ENCODE measurements at regions not wholly inside any gene's neighbourhood (a gene's known extent, or its start where the extent isn't known, plus 50 kb on each side); places are given as distances from the start of the nearest gene placed in this dataset.

- H3K36me3 Mint-ChIP-seq (ENCODE audit: low read depth): no peaks in the 10 kb centered on the region
- Histone ChIP-seq H3K27ac (ENCODE audit: low read depth, low read length) (no peak overlapping the region), H3K4me1 (ENCODE audit: control insufficient read depth, insufficient read depth, low read length) (no peaks in the 10 kb centered on the region), H3K9me3 (ENCODE audit: control insufficient read depth, low read length) (no peaks in the 10 kb centered on the region), H3K4me3 (ENCODE audit: low read length) (no peak overlapping the region), H3K9ac (ENCODE audit: extremely low read depth, low read length, poor library complexity, severe bottlenecking) (no peak overlapping the region), H3K27me3 (ENCODE audit: control insufficient read depth, insufficient read depth, low read length, poor library complexity, severe bottlenecking) (peaks cover 10% of the 10 kb centered on the region), H3K36me3 (ENCODE audit: control insufficient read depth, insufficient read depth, low read length) (no peaks in the 10 kb centered on the region)
- H3K4me3 Mint-ChIP-seq: no peak overlapping the region
- no peaks in the 10 kb centered on the region for H3K4me1 Mint-ChIP-seq
- H3K9me3 Mint-ChIP-seq: no peaks in the 10 kb centered on the region
- no peak for DNase-seq
- H3K27me3 Mint-ChIP-seq (ENCODE audit: insufficient read depth): peaks cover 9% of the 10 kb centered on the region
- 75 to 84% methylated on average over 2 to 4 of the region's 4 CpGs for WGBS, 2 experiments (ENCODE audit: insufficient coverage in 1 of 2, insufficient read length in 1 of 2)
- TF ChIP-seq, protein P1, sequence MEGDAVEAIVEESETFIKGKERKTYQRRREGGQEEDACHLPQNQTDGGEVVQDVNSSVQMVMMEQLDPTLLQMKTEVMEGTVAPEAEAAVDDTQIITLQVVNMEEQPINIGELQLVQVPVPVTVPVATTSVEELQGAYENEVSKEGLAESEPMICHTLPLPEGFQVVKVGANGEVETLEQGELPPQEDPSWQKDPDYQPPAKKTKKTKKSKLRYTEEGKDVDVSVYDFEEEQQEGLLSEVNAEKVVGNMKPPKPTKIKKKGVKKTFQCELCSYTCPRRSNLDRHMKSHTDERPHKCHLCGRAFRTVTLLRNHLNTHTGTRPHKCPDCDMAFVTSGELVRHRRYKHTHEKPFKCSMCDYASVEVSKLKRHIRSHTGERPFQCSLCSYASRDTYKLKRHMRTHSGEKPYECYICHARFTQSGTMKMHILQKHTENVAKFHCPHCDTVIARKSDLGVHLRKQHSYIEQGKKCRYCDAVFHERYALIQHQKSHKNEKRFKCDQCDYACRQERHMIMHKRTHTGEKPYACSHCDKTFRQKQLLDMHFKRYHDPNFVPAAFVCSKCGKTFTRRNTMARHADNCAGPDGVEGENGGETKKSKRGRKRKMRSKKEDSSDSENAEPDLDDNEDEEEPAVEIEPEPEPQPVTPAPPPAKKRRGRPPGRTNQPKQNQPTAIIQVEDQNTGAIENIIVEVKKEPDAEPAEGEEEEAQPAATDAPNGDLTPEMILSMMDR (conservative IDR thresholded peaks at IDR 0.05): no peak
- H3K27ac Mint-ChIP-seq: no peak overlapping the region
These were observed 507.3 kb downstream of the RNF144A start for GRCh38 chr2:7424481-7424880.

GRCh38 chr2:7427293-7428060, 510.3 kb downstream of the RNF144A start:
- Mint-ChIP-seq H3K27ac (no peak overlapping the region), H3K36me3 (ENCODE audit: low read depth) (no peaks in the 10 kb centered on the region), H3K27me3 (ENCODE audit: insufficient read depth) (peaks cover 18% of the 10 kb centered on the region), H3K9me3 (peaks cover 1% of the 10 kb centered on the region), H3K4me3 (no peak overlapping the region), H3K4me1 (peaks cover 5% of the 10 kb centered on the region)
- 64 to 78% methylated on average over 5 to 8 of the region's 8 CpGs for WGBS, 2 experiments (ENCODE audit: insufficient coverage in 1 of 2, insufficient read length in 1 of 2)
- DNase-seq: peak; percentile 52
- no peaks in the 10 kb centered on the region for H3K9me3 ChIP-seq (ENCODE audit: control insufficient read depth, low read length)
- H3K9ac ChIP-seq (ENCODE audit: extremely low read depth, low read length, poor library complexity, severe bottlenecking): no peak overlapping the region
- H3K4me1 ChIP-seq (ENCODE audit: control insufficient read depth, insufficient read depth, low read length): peaks cover 4% of the 10 kb centered on the region
- H3K36me3 ChIP-seq (ENCODE audit: control insufficient read depth, insufficient read depth, low read length): no peaks in the 10 kb centered on the region
- H3K4me3 ChIP-seq (ENCODE audit: low read length): no peak overlapping the region
- H3K27ac ChIP-seq (ENCODE audit: low read depth, low read length): no peak overlapping the region
- TF ChIP-seq, protein P1 (conservative IDR thresholded peaks at IDR 0.05): peak; percentile 85
- H3K27me3 ChIP-seq (ENCODE audit: control insufficient read depth, insufficient read depth, low read length, poor library complexity, severe bottlenecking): peaks cover 29% of the 10 kb centered on the region

DNA sequence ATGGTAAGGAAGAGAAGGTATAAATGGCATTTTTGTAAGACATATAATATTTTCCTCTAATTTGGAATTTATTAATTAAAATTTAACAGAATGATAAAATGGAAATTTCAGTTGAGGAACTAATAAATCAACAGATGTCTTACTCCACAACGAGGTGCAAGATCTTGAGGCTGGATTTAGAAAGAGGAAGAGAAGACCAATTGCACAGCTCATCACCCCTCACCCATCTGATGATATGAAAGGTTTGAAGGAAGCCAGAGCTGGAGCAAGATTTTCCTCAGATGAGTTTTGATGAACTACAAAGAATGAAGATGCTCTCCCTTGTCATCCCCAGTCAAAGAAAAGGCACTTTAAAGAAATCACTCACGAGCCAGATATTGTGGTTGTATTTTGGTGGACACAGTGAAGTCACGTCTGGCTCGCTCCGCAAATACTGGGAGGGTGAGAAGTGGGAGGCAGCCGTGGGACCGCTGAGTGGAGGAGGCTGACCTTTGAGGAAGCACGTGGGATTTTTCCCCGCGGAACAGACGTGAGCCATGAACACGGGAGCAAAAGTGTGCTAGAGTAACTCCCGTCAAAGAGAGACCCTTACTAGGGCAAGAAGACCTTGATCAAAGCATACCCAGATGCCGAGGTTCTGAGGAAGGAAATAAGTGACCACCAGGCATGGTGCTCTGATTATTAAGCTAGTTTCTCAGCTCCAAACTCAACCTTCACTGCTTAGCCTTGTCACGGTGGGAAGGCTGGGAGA, 511.4 kb downstream of the RNF144A start:
- Mint-ChIP-seq H3K4me3 (no peak overlapping the region), H3K27ac (no peak overlapping the region), H3K36me3 (ENCODE audit: low read depth) (no peaks in the 10 kb centered on the region), H3K4me1 (peaks cover 5% of the 10 kb centered on the region), H3K27me3 (ENCODE audit: insufficient read depth) (peaks cover 19% of the 10 kb centered on the region), H3K9me3 (peaks cover 6% of the 10 kb centered on the region)
- WGBS, 2 experiments (ENCODE audit: insufficient coverage in 1 of 2, insufficient read length in 1 of 2): 95 to 97% methylated on average over 12 to 15 of the region's 15 CpGs
- TF ChIP-seq, protein P1 (conservative IDR thresholded peaks at IDR 0.05): no peak
- H3K36me3 ChIP-seq (ENCODE audit: control insufficient read depth, insufficient read depth, low read length): no peaks in the 10 kb centered on the region
- no peak overlapping the region for H3K27ac ChIP-seq (ENCODE audit: low read depth, low read length)
- H3K4me3 ChIP-seq (ENCODE audit: low read length): no peak overlapping the region
- no peak for DNase-seq
- H3K4me1 ChIP-seq (ENCODE audit: control insufficient read depth, insufficient read depth, low read length): peaks cover 4% of the 10 kb centered on the region
- no peaks in the 10 kb centered on the region for H3K9me3 ChIP-seq (ENCODE audit: control insufficient read depth, low read length)
- H3K27me3 ChIP-seq (ENCODE audit: control insufficient read depth, insufficient read depth, low read length, poor library complexity, severe bottlenecking): peaks cover 29% of the 10 kb centered on the region
- no peak overlapping the region for H3K9ac ChIP-seq (ENCODE audit: extremely low read depth, low read length, poor library complexity, severe bottlenecking)

All from endodermal cell (in vitro differentiated cells).